ENCODE measurements at regions not wholly inside any gene's neighbourhood (a gene's known extent, or its start where the extent isn't known, plus 50 kb on each side); places are given as distances from the start of the nearest gene placed in this dataset.

GRCh38 chr3:177705976-177706823 is 508.9 kb upstream of the TBL1XR1 start:
- TF ChIP-seq POLR2A (IDR thresholded peaks at IDR 0.05) (no peak), CTCF (IDR thresholded peaks at IDR 0.05) (no peak)
